ENCODE measurements at regions not wholly inside any gene's neighbourhood (a gene's known extent, or its start where the extent isn't known, plus 50 kb on each side); places are given as distances from the start of the nearest gene placed in this dataset.

DNA sequence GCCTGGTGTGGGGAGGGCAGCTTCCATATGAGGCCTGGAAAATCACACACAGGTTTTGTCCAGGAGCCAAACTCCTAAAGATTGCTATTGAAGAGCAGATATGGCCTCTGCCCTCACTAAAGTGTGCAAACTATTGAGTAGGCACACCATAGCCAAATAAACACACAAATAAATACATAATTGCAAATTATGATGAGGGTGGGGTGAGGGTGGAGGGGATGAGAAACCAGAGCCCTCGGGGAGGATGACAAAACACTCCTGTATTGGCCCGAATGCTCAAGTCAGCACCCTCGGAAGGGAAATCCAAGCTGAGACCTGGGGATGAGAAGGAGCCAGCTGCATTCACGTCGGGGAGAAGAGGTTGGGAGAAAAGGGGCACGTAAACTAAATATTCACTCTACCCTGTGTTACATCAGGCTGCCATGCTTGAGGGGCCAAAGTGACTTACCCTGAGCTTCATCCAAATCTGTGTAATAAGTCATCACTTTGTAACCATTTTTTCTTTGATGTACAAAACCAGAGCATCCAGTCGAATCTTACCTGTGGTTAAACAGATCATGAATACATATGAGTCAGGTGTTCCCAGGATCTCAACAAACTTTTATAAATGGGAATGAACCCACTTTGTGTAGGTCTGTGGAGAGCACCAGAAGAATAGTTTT, 73.9 kb upstream of the PCSK1 start:
- TF ChIP-seq, protein P1, sequence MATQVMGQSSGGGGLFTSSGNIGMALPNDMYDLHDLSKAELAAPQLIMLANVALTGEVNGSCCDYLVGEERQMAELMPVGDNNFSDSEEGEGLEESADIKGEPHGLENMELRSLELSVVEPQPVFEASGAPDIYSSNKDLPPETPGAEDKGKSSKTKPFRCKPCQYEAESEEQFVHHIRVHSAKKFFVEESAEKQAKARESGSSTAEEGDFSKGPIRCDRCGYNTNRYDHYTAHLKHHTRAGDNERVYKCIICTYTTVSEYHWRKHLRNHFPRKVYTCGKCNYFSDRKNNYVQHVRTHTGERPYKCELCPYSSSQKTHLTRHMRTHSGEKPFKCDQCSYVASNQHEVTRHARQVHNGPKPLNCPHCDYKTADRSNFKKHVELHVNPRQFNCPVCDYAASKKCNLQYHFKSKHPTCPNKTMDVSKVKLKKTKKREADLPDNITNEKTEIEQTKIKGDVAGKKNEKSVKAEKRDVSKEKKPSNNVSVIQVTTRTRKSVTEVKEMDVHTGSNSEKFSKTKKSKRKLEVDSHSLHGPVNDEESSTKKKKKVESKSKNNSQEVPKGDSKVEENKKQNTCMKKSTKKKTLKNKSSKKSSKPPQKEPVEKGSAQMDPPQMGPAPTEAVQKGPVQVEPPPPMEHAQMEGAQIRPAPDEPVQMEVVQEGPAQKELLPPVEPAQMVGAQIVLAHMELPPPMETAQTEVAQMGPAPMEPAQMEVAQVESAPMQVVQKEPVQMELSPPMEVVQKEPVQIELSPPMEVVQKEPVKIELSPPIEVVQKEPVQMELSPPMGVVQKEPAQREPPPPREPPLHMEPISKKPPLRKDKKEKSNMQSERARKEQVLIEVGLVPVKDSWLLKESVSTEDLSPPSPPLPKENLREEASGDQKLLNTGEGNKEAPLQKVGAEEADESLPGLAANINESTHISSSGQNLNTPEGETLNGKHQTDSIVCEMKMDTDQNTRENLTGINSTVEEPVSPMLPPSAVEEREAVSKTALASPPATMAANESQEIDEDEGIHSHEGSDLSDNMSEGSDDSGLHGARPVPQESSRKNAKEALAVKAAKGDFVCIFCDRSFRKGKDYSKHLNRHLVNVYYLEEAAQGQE (tag by site-specific recombination; IDR thresholded peaks at IDR 0.05): no peak
- TF ChIP-seq ZNF37A (tag by site-specific recombination; IDR thresholded peaks at IDR 0.05) (no peak), ZNF747 (tag by site-specific recombination; IDR thresholded peaks at IDR 0.05) (no peak)
- TF ChIP-seq, protein P2, sequence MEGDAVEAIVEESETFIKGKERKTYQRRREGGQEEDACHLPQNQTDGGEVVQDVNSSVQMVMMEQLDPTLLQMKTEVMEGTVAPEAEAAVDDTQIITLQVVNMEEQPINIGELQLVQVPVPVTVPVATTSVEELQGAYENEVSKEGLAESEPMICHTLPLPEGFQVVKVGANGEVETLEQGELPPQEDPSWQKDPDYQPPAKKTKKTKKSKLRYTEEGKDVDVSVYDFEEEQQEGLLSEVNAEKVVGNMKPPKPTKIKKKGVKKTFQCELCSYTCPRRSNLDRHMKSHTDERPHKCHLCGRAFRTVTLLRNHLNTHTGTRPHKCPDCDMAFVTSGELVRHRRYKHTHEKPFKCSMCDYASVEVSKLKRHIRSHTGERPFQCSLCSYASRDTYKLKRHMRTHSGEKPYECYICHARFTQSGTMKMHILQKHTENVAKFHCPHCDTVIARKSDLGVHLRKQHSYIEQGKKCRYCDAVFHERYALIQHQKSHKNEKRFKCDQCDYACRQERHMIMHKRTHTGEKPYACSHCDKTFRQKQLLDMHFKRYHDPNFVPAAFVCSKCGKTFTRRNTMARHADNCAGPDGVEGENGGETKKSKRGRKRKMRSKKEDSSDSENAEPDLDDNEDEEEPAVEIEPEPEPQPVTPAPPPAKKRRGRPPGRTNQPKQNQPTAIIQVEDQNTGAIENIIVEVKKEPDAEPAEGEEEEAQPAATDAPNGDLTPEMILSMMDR (tag by site-specific recombination; IDR thresholded peaks at IDR 0.05): no peak
